NCI-H2227 (cell line): ENCODE measurements at regions not wholly inside any gene's neighbourhood (a gene's known extent, or its start where the extent isn't known, plus 50 kb on each side); places are given as distances from the start of the nearest gene placed in this dataset.
"Not testable (repeated sequence)": the region's sequence is repeated elsewhere in the genome, so short reads cannot be mapped to it uniquely, and the experiment has no call there.

Experiments
- DNase-seq: peaks from one replicate; lab custom pipeline; 2025; ENCODE audit not compliant: unreplicated experiment; lab: John Stamatoyannopoulos, UW

GRCh38 chr3:144585953-144586352, 614.3 kb downstream of the DIPK2A start:
- DNase-seq: no peak

- no peak for DNase-seq
Measured at GRCh38 chr3:144586382-144586781, 614.8 kb downstream of the DIPK2A start.

- no peak for DNase-seq
Measured at GRCh38 chr3:144590854-144591253, 619.2 kb downstream of the DIPK2A start.

GRCh38 chr3:144593881-144594280, 622.3 kb downstream of the DIPK2A start:
- DNase-seq: no peak

- not testable (repeated sequence) for DNase-seq
Measured at GRCh38 chr3:144620236-144620635, 648.6 kb downstream of the DIPK2A start.

GRCh38 chr3:144622845-144623244, 651.2 kb downstream of the DIPK2A start:
- no peak for DNase-seq

- DNase-seq: no peak
Measured at GRCh38 chr3:144624656-144625055, 653.0 kb downstream of the DIPK2A start.

GRCh38 chr3:144626835-144627234, 655.2 kb downstream of the DIPK2A start:
- DNase-seq: no peak

- DNase-seq: no peak
Measured at GRCh38 chr3:144629381-144629780, 657.8 kb downstream of the DIPK2A start.

- no peak for DNase-seq
Measured at GRCh38 chr3:144636833-144637232, 665.2 kb downstream of the DIPK2A start.

- DNase-seq: no peak
Measured at GRCh38 chr3:144638009-144638408, 666.4 kb downstream of the DIPK2A start.

GRCh38 chr3:144643771-144644198, 672.2 kb downstream of the DIPK2A start:
- no peak for DNase-seq

GRCh38 chr3:144645300-144645699, 673.7 kb downstream of the DIPK2A start:
- no peak for DNase-seq

GRCh38 chr3:144650380-144650779, 678.8 kb downstream of the DIPK2A start:
- DNase-seq: no peak

GRCh38 chr3:144652573-144652972, 681.0 kb downstream of the DIPK2A start:
- no peak for DNase-seq

GRCh38 chr3:144655423-144655822, 683.8 kb downstream of the DIPK2A start:
- no peak for DNase-seq

GRCh38 chr3:144660186-144660585, 688.6 kb downstream of the DIPK2A start:
- no peak for DNase-seq

GRCh38 chr3:144662729-144663128, 691.1 kb downstream of the DIPK2A start:
- DNase-seq: no peak

GRCh38 chr3:144663456-144664436, 692.1 kb downstream of the DIPK2A start:
- no peak for DNase-seq

GRCh38 chr3:144665567-144666053, 694.0 kb downstream of the DIPK2A start:
- DNase-seq: no peak

- no peak for DNase-seq
Measured at GRCh38 chr3:144670571-144670970, 698.9 kb downstream of the DIPK2A start.

- DNase-seq: no peak
Measured at GRCh38 chr3:144677103-144677502, 705.5 kb downstream of the DIPK2A start.
